ENCODE measurements at regions not wholly inside any gene's neighbourhood (a gene's known extent, or its start where the extent isn't known, plus 50 kb on each side); places are given as distances from the start of the nearest gene placed in this dataset.

DNA sequence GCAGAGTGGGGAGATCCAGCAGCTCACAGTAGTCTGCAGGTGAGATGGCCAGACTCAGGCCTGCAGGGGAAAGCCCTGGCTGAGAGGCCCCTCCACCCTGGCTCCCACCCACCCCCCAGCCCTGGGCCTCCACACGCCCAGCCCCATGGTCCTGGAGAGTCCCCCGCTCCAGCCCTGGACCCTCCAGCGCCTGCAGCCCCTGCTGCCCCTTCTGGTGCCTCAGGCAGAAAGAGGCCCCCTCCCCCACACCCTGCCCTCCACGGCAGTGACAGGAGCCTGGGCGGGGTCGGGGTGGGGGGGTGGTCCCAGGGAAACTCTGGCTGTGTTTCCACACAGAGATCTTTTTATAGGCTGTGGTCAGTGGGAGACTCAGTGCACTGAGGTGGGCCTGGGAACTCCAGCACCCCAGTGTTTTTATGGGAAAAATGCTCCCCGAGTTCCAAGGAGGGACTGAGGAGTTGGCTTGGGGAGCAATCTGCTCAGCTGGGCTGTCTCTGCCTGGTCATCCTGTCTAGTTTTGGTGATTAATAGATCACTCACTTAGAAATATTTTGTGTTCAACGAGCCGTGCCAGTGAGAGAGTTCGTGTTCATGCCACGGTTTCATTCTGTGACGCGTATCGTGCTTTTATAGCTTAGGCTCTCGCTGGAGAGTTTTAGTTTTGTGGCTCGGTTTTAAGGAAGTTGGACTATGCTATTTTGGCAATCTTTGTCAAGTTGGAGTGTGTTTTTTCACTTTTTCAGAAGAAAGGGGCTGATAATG lies 53.1 kb upstream of the HGFAC start:
- in situ Hi-C loops (cut with HindIII; ENCODE audit: low sequenced_read_pairs) = no loop called here
- TF ChIP-seq, protein P1, sequence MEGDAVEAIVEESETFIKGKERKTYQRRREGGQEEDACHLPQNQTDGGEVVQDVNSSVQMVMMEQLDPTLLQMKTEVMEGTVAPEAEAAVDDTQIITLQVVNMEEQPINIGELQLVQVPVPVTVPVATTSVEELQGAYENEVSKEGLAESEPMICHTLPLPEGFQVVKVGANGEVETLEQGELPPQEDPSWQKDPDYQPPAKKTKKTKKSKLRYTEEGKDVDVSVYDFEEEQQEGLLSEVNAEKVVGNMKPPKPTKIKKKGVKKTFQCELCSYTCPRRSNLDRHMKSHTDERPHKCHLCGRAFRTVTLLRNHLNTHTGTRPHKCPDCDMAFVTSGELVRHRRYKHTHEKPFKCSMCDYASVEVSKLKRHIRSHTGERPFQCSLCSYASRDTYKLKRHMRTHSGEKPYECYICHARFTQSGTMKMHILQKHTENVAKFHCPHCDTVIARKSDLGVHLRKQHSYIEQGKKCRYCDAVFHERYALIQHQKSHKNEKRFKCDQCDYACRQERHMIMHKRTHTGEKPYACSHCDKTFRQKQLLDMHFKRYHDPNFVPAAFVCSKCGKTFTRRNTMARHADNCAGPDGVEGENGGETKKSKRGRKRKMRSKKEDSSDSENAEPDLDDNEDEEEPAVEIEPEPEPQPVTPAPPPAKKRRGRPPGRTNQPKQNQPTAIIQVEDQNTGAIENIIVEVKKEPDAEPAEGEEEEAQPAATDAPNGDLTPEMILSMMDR (IDR thresholded peaks at IDR 0.05; ENCODE audit: low read depth, low read length, missing control alignments) = no peak
- H3K4me3 ChIP-seq (ENCODE audit: low read depth, low read length) = peak overlapping the region; percentile 14
- DNase-seq (ENCODE audit: low read depth) = peak; percentile 66

DNA sequence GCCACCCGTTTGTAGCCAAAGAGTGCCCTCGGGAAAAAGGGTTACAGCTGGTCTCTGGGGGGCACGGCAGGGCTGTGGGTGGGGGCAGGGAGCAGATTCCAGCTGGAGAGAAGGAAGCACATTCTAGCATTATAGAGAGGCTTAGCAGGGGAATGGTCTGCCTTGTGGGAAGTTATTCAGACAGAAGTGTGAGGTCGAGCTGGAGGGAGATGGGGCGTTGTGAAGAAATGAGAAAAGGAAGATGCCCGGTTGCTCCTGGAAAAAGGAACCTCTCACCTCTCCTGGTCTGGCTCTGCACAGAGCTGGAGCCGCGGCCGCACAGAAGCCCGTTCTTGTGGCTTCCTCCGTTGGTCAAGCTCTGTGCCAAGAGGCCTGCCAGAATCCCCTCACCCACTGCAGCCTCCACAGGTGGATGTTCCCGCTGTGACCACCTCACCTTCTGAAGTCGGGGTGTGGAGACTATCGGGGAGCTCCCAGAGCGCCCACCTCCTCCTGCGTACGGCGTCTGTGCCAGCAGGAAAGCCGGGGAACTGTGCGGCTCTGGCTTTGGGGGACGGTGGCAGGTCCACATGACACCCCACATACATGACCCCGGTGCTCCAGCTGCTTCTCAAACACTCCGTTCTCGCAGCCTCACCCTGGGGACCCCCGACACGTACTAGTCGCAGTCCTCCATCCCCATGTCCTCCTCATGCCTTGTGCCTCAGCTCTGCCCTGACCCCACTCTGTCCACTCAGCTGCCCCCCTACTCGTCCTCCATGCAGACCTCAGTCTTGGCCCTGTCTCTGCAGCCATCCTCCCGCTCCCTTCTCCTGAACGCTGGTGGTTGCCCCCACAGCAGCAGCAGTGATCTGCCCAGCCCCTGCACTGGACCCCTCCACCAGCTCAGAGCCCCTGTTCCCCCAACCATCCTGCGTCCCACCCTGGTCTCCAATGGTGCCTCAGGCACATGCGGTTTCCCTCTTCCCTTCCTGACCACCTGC lies 52.2 kb upstream of the HGFAC start:
- no peak for DNase-seq (ENCODE audit: low read depth)
- peak overlapping the region; percentile 14 for H3K4me3 ChIP-seq (ENCODE audit: low read depth, low read length)
- TF ChIP-seq, protein P1 (IDR thresholded peaks at IDR 0.05; ENCODE audit: low read depth, low read length, missing control alignments) = no peak
- in situ Hi-C loops (cut with HindIII; ENCODE audit: low sequenced_read_pairs) = no loop called here

DNA sequence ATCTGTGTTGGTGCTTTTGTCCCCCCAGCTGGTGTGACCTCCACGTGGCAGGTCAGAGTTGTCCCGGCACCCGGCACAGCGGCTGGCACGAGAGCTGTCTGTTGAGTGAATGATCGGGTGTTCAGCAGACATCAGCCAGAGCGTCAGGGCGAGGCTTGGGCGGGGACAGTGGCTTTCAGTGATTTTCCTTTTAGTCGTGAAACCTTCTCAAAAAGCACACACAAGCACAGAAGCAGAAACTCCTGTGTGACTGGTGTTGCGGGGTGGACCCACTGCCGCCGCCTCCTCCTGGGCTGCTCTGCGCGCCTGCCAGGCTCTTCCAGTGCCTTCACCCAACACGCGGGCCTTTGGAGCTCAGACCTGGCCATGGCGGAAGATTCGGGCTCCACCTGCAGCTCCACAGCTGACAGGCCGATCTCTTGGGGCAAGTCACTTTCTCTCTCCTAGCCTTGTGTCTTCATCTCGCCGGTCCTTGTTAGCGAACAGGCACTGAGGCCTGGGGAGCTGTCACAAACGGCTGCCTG lies 51.4 kb upstream of the HGFAC start:
- in situ Hi-C loops (cut with HindIII; ENCODE audit: low sequenced_read_pairs) = no loop called here
- TF ChIP-seq, protein P1 (IDR thresholded peaks at IDR 0.05; ENCODE audit: low read depth, low read length, missing control alignments) = no peak
- no peak overlapping the region for H3K4me3 ChIP-seq (ENCODE audit: low read depth, low read length)
- DNase-seq (ENCODE audit: low read depth) = no peak

DNA sequence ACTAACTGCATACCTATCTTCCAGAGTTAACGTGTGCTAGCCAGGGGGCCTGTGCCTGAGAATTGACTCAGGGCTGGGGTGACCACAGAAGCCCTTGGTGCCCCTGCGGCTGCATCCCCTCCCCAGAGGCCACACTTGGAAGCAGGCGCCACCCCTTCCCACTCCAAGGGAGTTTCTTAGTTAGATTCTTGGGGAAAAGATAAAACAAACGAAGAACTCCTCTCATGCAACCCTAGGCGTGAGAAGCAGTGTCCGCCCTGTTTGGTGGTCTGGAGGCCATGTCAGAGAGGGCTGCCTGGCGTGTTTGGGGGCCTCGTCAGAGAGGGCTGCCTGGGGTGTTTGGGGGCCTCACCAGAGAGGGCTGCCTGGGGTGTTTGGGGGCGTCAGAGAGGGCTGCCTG lies 50.3 kb upstream of the HGFAC start:
- DNase-seq (ENCODE audit: low read depth) = no peak
- H3K4me3 ChIP-seq (ENCODE audit: low read depth, low read length) = no peak overlapping the region
- TF ChIP-seq, protein P1 (IDR thresholded peaks at IDR 0.05; ENCODE audit: low read depth, low read length, missing control alignments) = no peak
- in situ Hi-C loops (cut with HindIII; ENCODE audit: low sequenced_read_pairs) = no loop called here

Measured in astrocyte of the cerebellum (primary cell).